Upper lobe of left lung (tissue), 4 donors: ENCODE measurements at regions not wholly inside any gene's neighbourhood (a gene's known extent, or its start where the extent isn't known, plus 50 kb on each side); places are given as distances from the start of the nearest gene placed in this dataset.

ENCODE experiments used
- CTCF ChIP-seq, 6 experiments: fragments of 450-650 bp in 4 of 6; fragments of 200-600 bp in 2 of 6; sonication (generic) in 2 of 6; IDR thresholded peaks; one replicate each; pipeline ENCODE4 v1.5.1; 2016 to 2019; ENCODE audit warnings: antibody characterized with exemption in 6 of 6
- EP300 ChIP-seq, 4 donors: sonication (generic); formaldehyde crosslinking; IDR thresholded peaks; one replicate each; pipeline ENCODE4 v1.5.1; 2017; ENCODE audit warnings: antibody characterized with exemption in 4 of 4, control low read depth in 2 of 4
- POLR2A ChIP-seq, 4 donors: fragments of 450-650 bp; IDR thresholded peaks; one replicate each; pipeline ENCODE4 v1.5.1; 2016 to 2017; ENCODE audit warnings: antibody characterized with exemption in 4 of 4, mild to moderate bottlenecking in 2 of 4

- TF ChIP-seq CTCF (IDR thresholded peaks at IDR 0.05) (no peak), POLR2A (IDR thresholded peaks at IDR 0.05) (no peak), EP300 (IDR thresholded peaks at IDR 0.05) (no peak)
These were observed 204.4 kb upstream of the C2CD4B start for GRCh38 chr15:62369454-62369853.
